Right lobe of liver (tissue), 4 donors: ENCODE measurements at regions not wholly inside any gene's neighbourhood (a gene's known extent, or its start where the extent isn't known, plus 50 kb on each side); places are given as distances from the start of the nearest gene placed in this dataset.

Source experiments
- POLR2A ChIP-seq: fragments of 450-650 bp; IDR thresholded peaks from one replicate; pipeline ENCODE4 v1.6.1; 2017; ENCODE audit warnings: antibody characterized with exemption, mild to moderate bottlenecking
- TF ChIP-seq, protein P1 (sequence below), 4 donors: fragments of 200-600 bp in 3 of 4; fragments of 450-650 bp in 1 of 4; IDR thresholded peaks; one replicate each; pipeline versions ENCODE4 v1.5.1 to v1.8.0; 2016 to 2022; ENCODE audit warnings: antibody characterized with exemption in 4 of 4, mild to moderate bottlenecking in 2 of 4
- donor health status: DM: no; HTN: no; CAD: no.
- donor health status: DM: no; HTN: no; CAD: no.
- donor health status: DM: no; HTN: yes; CAD: no.

DNA sequence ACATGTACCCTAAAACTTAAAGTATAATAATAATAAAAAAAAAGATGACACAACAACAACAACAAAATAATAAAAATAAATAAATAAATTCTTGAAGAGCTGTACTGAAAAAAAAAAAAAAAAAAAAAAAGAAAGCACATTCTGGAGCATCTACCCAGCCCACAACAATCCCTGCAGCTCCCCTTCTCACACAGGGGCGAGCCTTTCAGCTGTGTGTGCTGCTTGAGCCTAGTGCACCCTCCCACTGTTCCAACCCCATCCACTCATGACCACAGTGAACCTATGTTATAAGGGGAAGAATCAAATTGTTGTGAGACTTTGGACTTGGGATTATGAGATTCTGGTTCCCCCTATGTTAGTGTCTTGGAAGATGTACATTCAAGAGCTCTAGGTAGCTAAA lies 161.5 kb upstream of the JADE1 start:
- TF ChIP-seq, protein P1, sequence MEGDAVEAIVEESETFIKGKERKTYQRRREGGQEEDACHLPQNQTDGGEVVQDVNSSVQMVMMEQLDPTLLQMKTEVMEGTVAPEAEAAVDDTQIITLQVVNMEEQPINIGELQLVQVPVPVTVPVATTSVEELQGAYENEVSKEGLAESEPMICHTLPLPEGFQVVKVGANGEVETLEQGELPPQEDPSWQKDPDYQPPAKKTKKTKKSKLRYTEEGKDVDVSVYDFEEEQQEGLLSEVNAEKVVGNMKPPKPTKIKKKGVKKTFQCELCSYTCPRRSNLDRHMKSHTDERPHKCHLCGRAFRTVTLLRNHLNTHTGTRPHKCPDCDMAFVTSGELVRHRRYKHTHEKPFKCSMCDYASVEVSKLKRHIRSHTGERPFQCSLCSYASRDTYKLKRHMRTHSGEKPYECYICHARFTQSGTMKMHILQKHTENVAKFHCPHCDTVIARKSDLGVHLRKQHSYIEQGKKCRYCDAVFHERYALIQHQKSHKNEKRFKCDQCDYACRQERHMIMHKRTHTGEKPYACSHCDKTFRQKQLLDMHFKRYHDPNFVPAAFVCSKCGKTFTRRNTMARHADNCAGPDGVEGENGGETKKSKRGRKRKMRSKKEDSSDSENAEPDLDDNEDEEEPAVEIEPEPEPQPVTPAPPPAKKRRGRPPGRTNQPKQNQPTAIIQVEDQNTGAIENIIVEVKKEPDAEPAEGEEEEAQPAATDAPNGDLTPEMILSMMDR (IDR thresholded peaks at IDR 0.05) = no peak
- no peak for TF ChIP-seq POLR2A
